GM21360 (cell line): ENCODE measurements at regions not wholly inside any gene's neighbourhood (a gene's known extent, or its start where the extent isn't known, plus 50 kb on each side); places are given as distances from the start of the nearest gene placed in this dataset.
"Not testable (repeated sequence)": the region's sequence is repeated elsewhere in the genome, so short reads cannot be mapped to it uniquely, and the experiment has no call there.

Experiments used
- ATAC-seq: cut with Tn5 transposase; IDR thresholded peaks from one replicate; pipeline ENCODE4 v1.9.1; 2021; ENCODE audit warnings: mild to moderate bottlenecking, moderate library complexity; ENCODE audit not compliant: unreplicated experiment

GRCh38 chr1:194629011-194629410 is 1442.6 kb upstream of the B3GALT2 start:
- ATAC-seq, result no peak

GRCh38 chr1:194624833-194625232 is 1438.4 kb upstream of the B3GALT2 start:
- no peak for ATAC-seq

GRCh38 chr1:194618101-194618500 is 1431.7 kb upstream of the B3GALT2 start:
- ATAC-seq, result no peak

- not testable (repeated sequence) for ATAC-seq
Observed at GRCh38 chr1:194617272-194617671, 1430.9 kb upstream of the B3GALT2 start.

- no peak for ATAC-seq
Observed at GRCh38 chr1:194616835-194617234, 1430.4 kb upstream of the B3GALT2 start.

GRCh38 chr1:194602184-194602583 is 1415.8 kb upstream of the B3GALT2 start:
- ATAC-seq, result no peak

GRCh38 chr1:194600716-194601115 is 1414.3 kb upstream of the B3GALT2 start:
- ATAC-seq, result no peak

- no peak for ATAC-seq
Observed at GRCh38 chr1:194598098-194598497, 1411.7 kb upstream of the B3GALT2 start.

GRCh38 chr1:194586302-194586701 is 1399.9 kb upstream of the B3GALT2 start:
- no peak for ATAC-seq

GRCh38 chr1:194584052-194584451 is 1397.6 kb upstream of the B3GALT2 start:
- no peak for ATAC-seq

- no peak for ATAC-seq
Observed at GRCh38 chr1:194570476-194570875, 1384.1 kb upstream of the B3GALT2 start.

- ATAC-seq, result no peak
Observed at GRCh38 chr1:194568610-194569009, 1382.2 kb upstream of the B3GALT2 start.

- no peak for ATAC-seq
Observed at GRCh38 chr1:194548071-194548470, 1361.7 kb upstream of the B3GALT2 start.

- ATAC-seq, result no peak
Observed at GRCh38 chr1:194544012-194544411, 1357.6 kb upstream of the B3GALT2 start.

- no peak for ATAC-seq
Observed at GRCh38 chr1:194538453-194538852, 1352.0 kb upstream of the B3GALT2 start.

GRCh38 chr1:194537521-194537920 is 1351.1 kb upstream of the B3GALT2 start:
- ATAC-seq, result no peak

- no peak for ATAC-seq
Observed at GRCh38 chr1:194535369-194535768, 1349.0 kb upstream of the B3GALT2 start.

GRCh38 chr1:194534784-194535183 is 1348.4 kb upstream of the B3GALT2 start:
- no peak for ATAC-seq

- no peak for ATAC-seq
Observed at GRCh38 chr1:194533641-194534040, 1347.2 kb upstream of the B3GALT2 start.

GRCh38 chr1:194517567-194517966 is 1331.2 kb upstream of the B3GALT2 start:
- ATAC-seq, result no peak

GRCh38 chr1:194515916-194516315 is 1329.5 kb upstream of the B3GALT2 start:
- no peak for ATAC-seq

GRCh38 chr1:194512957-194513356 is 1326.5 kb upstream of the B3GALT2 start:
- no peak for ATAC-seq

GRCh38 chr1:194512345-194512744 is 1325.9 kb upstream of the B3GALT2 start:
- no peak for ATAC-seq

GRCh38 chr1:194503209-194503608 is 1316.8 kb upstream of the B3GALT2 start:
- no peak for ATAC-seq
